Lower leg skin (tissue), 3 donors: ENCODE measurements at regions not wholly inside any gene's neighbourhood (a gene's known extent, or its start where the extent isn't known, plus 50 kb on each side); places are given as distances from the start of the nearest gene placed in this dataset.

Experiments used
- POLR2A ChIP-seq, 2 donors: fragments of 450-650 bp; IDR thresholded peaks; one replicate each; pipeline ENCODE4 v1.6.1; 2016 to 2017; ENCODE audit warnings: antibody characterized with exemption in 2 of 2, mild to moderate bottlenecking in 1 of 2, moderate library complexity in 1 of 2
- TF ChIP-seq, protein P1 (sequence below), 3 donors: fragments of 450-650 bp; IDR thresholded peaks; one replicate each; pipeline ENCODE4 v1.5.1; 2016; ENCODE audit warnings: antibody characterized with exemption in 3 of 3, mild to moderate bottlenecking in 3 of 3, moderate library complexity in 2 of 3

DNA sequence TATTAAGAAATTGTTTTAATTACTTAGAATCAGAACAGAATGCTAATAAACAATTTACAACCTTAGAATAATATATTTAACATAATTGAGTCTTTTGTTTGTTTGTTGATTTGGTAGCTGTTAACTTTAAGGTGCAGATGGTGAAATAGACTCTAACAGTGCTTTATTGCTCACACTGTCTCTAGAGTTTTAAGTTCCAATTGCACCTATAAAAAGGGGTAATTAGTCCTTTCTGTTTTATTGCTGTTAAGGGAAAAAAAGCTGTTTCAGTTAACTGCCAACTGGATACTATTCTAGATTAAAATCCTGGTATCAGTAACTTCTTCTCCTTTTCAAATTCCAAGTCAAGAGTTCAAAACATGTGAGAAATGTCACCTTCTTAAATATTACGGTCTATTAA is 197.6 kb upstream of the TMPRSS15 start:
- no peak for TF ChIP-seq POLR2A (IDR thresholded peaks at IDR 0.05)
- TF ChIP-seq, protein P1, sequence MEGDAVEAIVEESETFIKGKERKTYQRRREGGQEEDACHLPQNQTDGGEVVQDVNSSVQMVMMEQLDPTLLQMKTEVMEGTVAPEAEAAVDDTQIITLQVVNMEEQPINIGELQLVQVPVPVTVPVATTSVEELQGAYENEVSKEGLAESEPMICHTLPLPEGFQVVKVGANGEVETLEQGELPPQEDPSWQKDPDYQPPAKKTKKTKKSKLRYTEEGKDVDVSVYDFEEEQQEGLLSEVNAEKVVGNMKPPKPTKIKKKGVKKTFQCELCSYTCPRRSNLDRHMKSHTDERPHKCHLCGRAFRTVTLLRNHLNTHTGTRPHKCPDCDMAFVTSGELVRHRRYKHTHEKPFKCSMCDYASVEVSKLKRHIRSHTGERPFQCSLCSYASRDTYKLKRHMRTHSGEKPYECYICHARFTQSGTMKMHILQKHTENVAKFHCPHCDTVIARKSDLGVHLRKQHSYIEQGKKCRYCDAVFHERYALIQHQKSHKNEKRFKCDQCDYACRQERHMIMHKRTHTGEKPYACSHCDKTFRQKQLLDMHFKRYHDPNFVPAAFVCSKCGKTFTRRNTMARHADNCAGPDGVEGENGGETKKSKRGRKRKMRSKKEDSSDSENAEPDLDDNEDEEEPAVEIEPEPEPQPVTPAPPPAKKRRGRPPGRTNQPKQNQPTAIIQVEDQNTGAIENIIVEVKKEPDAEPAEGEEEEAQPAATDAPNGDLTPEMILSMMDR (IDR thresholded peaks at IDR 0.05), result no peak
